ENCODE measurements at regions not wholly inside any gene's neighbourhood (a gene's known extent, or its start where the extent isn't known, plus 50 kb on each side); places are given as distances from the start of the nearest gene placed in this dataset.
"Not testable (repeated sequence)": the region's sequence is repeated elsewhere in the genome, so short reads cannot be mapped to it uniquely, and the experiment has no call there.

- no peak for DNase-seq (ENCODE audit: extremely low read depth in 1 of 11, low read depth in 9 of 11, low spot score in 4 of 11)
These were observed 108.8 kb upstream of the CADM1 start for GRCh38 chr11:115613004-115613403.

GRCh38 chr11:115612046-115612730 is 108.0 kb upstream of the CADM1 start:
- DNase-seq (ENCODE audit: extremely low read depth in 1 of 11, low read depth in 9 of 11, low spot score in 4 of 11) = no peak

- DNase-seq (ENCODE audit: extremely low read depth in 1 of 11, low read depth in 9 of 11, low spot score in 4 of 11) = no peak
These were observed 107.1 kb upstream of the CADM1 start for GRCh38 chr11:115611343-115611742.

GRCh38 chr11:115610908-115611307 is 106.7 kb upstream of the CADM1 start:
- no peak for DNase-seq (ENCODE audit: extremely low read depth in 1 of 11, low read depth in 9 of 11, low spot score in 4 of 11)

GRCh38 chr11:115610234-115610633 is 106.0 kb upstream of the CADM1 start:
- not testable (repeated sequence) for DNase-seq (ENCODE audit: extremely low read depth in 1 of 11, low read depth in 9 of 11, low spot score in 4 of 11)

- DNase-seq (ENCODE audit: extremely low read depth in 1 of 11, low read depth in 9 of 11, low spot score in 4 of 11) = no peak
These were observed 104.8 kb upstream of the CADM1 start for GRCh38 chr11:115608976-115609375.

GRCh38 chr11:115607621-115608221 is 103.5 kb upstream of the CADM1 start:
- no peak for DNase-seq (ENCODE audit: extremely low read depth in 1 of 11, low read depth in 9 of 11, low spot score in 4 of 11)

GRCh38 chr11:115606498-115607220 is 102.4 kb upstream of the CADM1 start:
- DNase-seq (ENCODE audit: extremely low read depth in 1 of 11, low read depth in 9 of 11, low spot score in 4 of 11) = no peak

GRCh38 chr11:115605871-115606497 is 101.8 kb upstream of the CADM1 start:
- DNase-seq (ENCODE audit: extremely low read depth in 1 of 11, low read depth in 9 of 11, low spot score in 4 of 11) = no peak

GRCh38 chr11:115605397-115605796 is 101.2 kb upstream of the CADM1 start:
- DNase-seq (ENCODE audit: extremely low read depth in 1 of 11, low read depth in 9 of 11, low spot score in 4 of 11) = not testable (repeated sequence)

- DNase-seq (ENCODE audit: extremely low read depth in 1 of 11, low read depth in 9 of 11, low spot score in 4 of 11) = no peak
These were observed 94.9 kb upstream of the CADM1 start for GRCh38 chr11:115599125-115599524.

GRCh38 chr11:115598257-115598901 is 94.2 kb upstream of the CADM1 start:
- DNase-seq (ENCODE audit: extremely low read depth in 1 of 11, low read depth in 9 of 11, low spot score in 4 of 11) = no peak

GRCh38 chr11:115591380-115591779 is 87.2 kb upstream of the CADM1 start:
- no peak for DNase-seq (ENCODE audit: extremely low read depth in 1 of 11, low read depth in 9 of 11, low spot score in 4 of 11)

GRCh38 chr11:115590254-115590653 is 86.0 kb upstream of the CADM1 start:
- no peak for DNase-seq (ENCODE audit: extremely low read depth in 1 of 11, low read depth in 9 of 11, low spot score in 4 of 11)

GRCh38 chr11:115587718-115588342 is 83.6 kb upstream of the CADM1 start:
- no peak for DNase-seq (ENCODE audit: extremely low read depth in 1 of 11, low read depth in 9 of 11, low spot score in 4 of 11)

GRCh38 chr11:115585361-115586024 is 81.3 kb upstream of the CADM1 start:
- no peak for DNase-seq (ENCODE audit: extremely low read depth in 1 of 11, low read depth in 9 of 11, low spot score in 4 of 11)

- peak in 1 of 11 donors; percentile 62 for DNase-seq (ENCODE audit: extremely low read depth in 1 of 11, low read depth in 9 of 11, low spot score in 4 of 11)
These were observed 77.8 kb upstream of the CADM1 start for GRCh38 chr11:115581871-115582639.

All from renal cortex interstitium (tissue), 11 donors.